Panc1 (cell line): ENCODE measurements at regions not wholly inside any gene's neighbourhood (a gene's known extent, or its start where the extent isn't known, plus 50 kb on each side); places are given as distances from the start of the nearest gene placed in this dataset.

Experiments
- ATAC-seq: fragments of 200-7000 bp; cut with Tn5 transposase; 2 replicates; pipeline ENCODE4 v1.9.1; 2020; ENCODE audit warnings: mild to moderate bottlenecking, moderate library complexity
- BruUV-seq: library from RNA; stranded (reverse); fragments of 400-500 nt; replicated peaks from 2 replicates; lab custom pipeline; 2021; lab: Mats Ljungman, UMichigan
- CTCF ChIA-PET: fragments of 300-600 bp; sonication (Branson Sonifier 250); formaldehyde crosslinking; loops from one replicate; lab custom pipeline; 2022; ENCODE audit warnings: antibody characterized with exemption; lab: Charles Lee
- POLR2A ChIA-PET: fragments of 300-600 bp; sonication (Branson Sonifier 250); formaldehyde crosslinking; loops from one replicate; lab custom pipeline; 2022; ENCODE audit warnings: antibody characterized with exemption; lab: Charles Lee
- DNase-seq: peaks from one replicate; pipeline ENCODE4 v3.0.0-alpha.2; 2010; ENCODE audit warnings: low read depth, low spot score
- H3K27ac ChIP-seq: 2 replicates; pipeline ENCODE4 v1.5.1; 2011; ENCODE audit warnings: mild to moderate bottlenecking, low read length, inconsistent platforms
- H3K27me3 ChIP-seq: fragments of 200-500 bp; sonication (Bioruptor generic); 2 replicates; pipeline ENCODE4 v1.6.0; 2014; ENCODE audit warnings: low read length, inconsistent platforms; ENCODE audit not compliant: control insufficient read depth, insufficient read depth
- H3K36me3 ChIP-seq: fragments of 200-500 bp; sonication (Bioruptor generic); 2 replicates; pipeline ENCODE4 v1.5.1; 2014; ENCODE audit warnings: inconsistent platforms, mild to moderate bottlenecking, low read length, moderate library complexity; ENCODE audit not compliant: control insufficient read depth, insufficient read depth
- H3K4me1 ChIP-seq: 2 replicates; pipeline ENCODE4 v1.5.1; 2011; ENCODE audit warnings: inconsistent platforms, mild to moderate bottlenecking, low read length, moderate library complexity; ENCODE audit not compliant: control insufficient read depth, insufficient read depth
- H3K4me3 ChIP-seq, 2 experiments: 2 replicates each; pipeline ENCODE4 v1.5.1; 2011 to 2012; ENCODE audit warnings: low read depth in 2 of 2, low read length in 2 of 2, mild to moderate bottlenecking in 2 of 2, inconsistent platforms in 1 of 2, moderate library complexity in 1 of 2
- H3K9me3 ChIP-seq: fragments of 200-500 bp; sonication (Bioruptor generic); 2 replicates; pipeline ENCODE4 v1.5.1; 2014; ENCODE audit warnings: low read depth, mild to moderate bottlenecking, inconsistent platforms, low read length, moderate library complexity; ENCODE audit not compliant: control insufficient read depth, insufficient read depth
- CTCF ChIP-seq: fragments of 450-650 bp; IDR thresholded peaks from 2 replicates; pipeline ENCODE4 v1.5.1; 2017; ENCODE audit warnings: mild to moderate bottlenecking
- POLR2AphosphoS5 ChIP-seq: IDR thresholded peaks from 2 replicates; pipeline ENCODE4 v1.6.1; 2012; ENCODE audit warnings: mild to moderate bottlenecking, low read depth, low read length, moderate library complexity
- REST ChIP-seq, 2 experiments: IDR thresholded peaks; 2 replicates each; pipeline ENCODE4 v1.6.1; 2011 to 2012; ENCODE audit warnings: low read depth in 2 of 2, control low read depth in 1 of 2, low read length in 1 of 2, mild to moderate bottlenecking in 1 of 2, moderate library complexity in 1 of 2; ENCODE audit not compliant: insufficient read depth in 1 of 2
- SIN3A ChIP-seq: IDR thresholded peaks from 2 replicates; pipeline ENCODE4 v1.6.1; 2012; ENCODE audit warnings: low read depth, mild to moderate bottlenecking, low read length, moderate library complexity, borderline replicate concordance; ENCODE audit not compliant: insufficient read depth
- TCF7L2 ChIP-seq: IDR thresholded peaks from 2 replicates; pipeline ENCODE4 v1.6.1; 2011; ENCODE audit warnings: mild to moderate bottlenecking, low read depth, low read length, inconsistent platforms
- in situ Hi-C: cut with HindIII; loops from 2 replicates; pipeline ENCODE4 v1.10.0; 2016; ENCODE audit warnings: low sequenced_read_pairs, low pct_unique_long_range_greater_than_20kb
- intact Hi-C: fragments of 100-400 bp; cut with micrococcal nuclease; formaldehyde crosslinking; loops from one replicate; pipeline ENCODE4 v1.10.0; 2022; ENCODE audit not compliant: unreplicated experiment

GRCh38 chr6:1202201-1202600 is 109.7 kb upstream of the FOXQ1 start:
- BruUV-seq: no TSS peak
- DNase-seq (no peak), ATAC-seq (no peak)
- POLR2A ChIA-PET: no interaction called here
- TF ChIP-seq REST (IDR thresholded peaks at IDR 0.05; ENCODE audit: insufficient read depth in 1 of 2, low read depth in 2 of 2, low read length in 1 of 2): no peak
- TF ChIP-seq SIN3A: no peak
- TF ChIP-seq CTCF: no peak
- TF ChIP-seq TCF7L2: no peak
- no peak for TF ChIP-seq POLR2AphosphoS5
- no peak overlapping the region for H3K4me3 ChIP-seq
- intact Hi-C loops (no loop called here), in situ Hi-C loops (no loop called here)
- no peaks in the 10 kb centered on the region for H3K36me3 ChIP-seq
- H3K27me3 ChIP-seq: no peaks in the 10 kb centered on the region
- CTCF ChIA-PET: no interaction called here
- no peaks in the 10 kb centered on the region for H3K9me3 ChIP-seq
- no peak overlapping the region for H3K27ac ChIP-seq
- no peaks in the 10 kb centered on the region for H3K4me1 ChIP-seq

- H3K27ac ChIP-seq: no peak overlapping the region
- no peaks in the 10 kb centered on the region for H3K4me1 ChIP-seq
- POLR2A ChIA-PET: no interaction called here
- no peak for ATAC-seq
- H3K9me3 ChIP-seq: no peaks in the 10 kb centered on the region
- H3K4me3 ChIP-seq: no peak overlapping the region
- no peaks in the 10 kb centered on the region for H3K36me3 ChIP-seq
- intact Hi-C loops (no loop called here), in situ Hi-C loops (no loop called here)
- no peak for DNase-seq
- TF ChIP-seq SIN3A (no peak), TCF7L2 (no peak), POLR2AphosphoS5 (no peak), CTCF (no peak), REST (IDR thresholded peaks at IDR 0.05; ENCODE audit: insufficient read depth in 1 of 2, low read depth in 2 of 2, low read length in 1 of 2) (no peak)
- BruUV-seq: no TSS peak
- CTCF ChIA-PET: no interaction called here
- H3K27me3 ChIP-seq: no peaks in the 10 kb centered on the region
Measured at GRCh38 chr6:1201547-1202200, 110.2 kb upstream of the FOXQ1 start.
